H1 (cell line): ENCODE measurements at regions not wholly inside any gene's neighbourhood (a gene's known extent, or its start where the extent isn't known, plus 50 kb on each side); places are given as distances from the start of the nearest gene placed in this dataset.

Experiments
- CTCF ChIA-PET: fragments of 300-600 bp; sonication (Branson Sonifier 250); formaldehyde crosslinking; loops from one replicate; lab custom pipeline; 2021; ENCODE audit not compliant: partially characterized antibody; lab: Charles Lee
- POLR2A ChIA-PET: fragments of 300-600 bp; sonication (Branson Sonifier 250); formaldehyde crosslinking; loops from one replicate; lab custom pipeline; 2021; ENCODE audit warnings: inconsistent platforms; ENCODE audit not compliant: partially characterized antibody; lab: Charles Lee
- DNase-seq, 2 experiments: peaks; one replicate each; pipeline versions ENCODE4 v3.0.0 to v3.0.0-alpha.2; 2010 to 2022; ENCODE audit warnings: low spot score in 2 of 2, low read depth in 1 of 2, mixed read lengths in 1 of 2
- FAIRE-seq: peaks from 2 replicates; lab custom pipeline; 2011; peaks lifted over from hg19 to GRCh38; lab: Jason Lieb, UNC
- H2AFZ ChIP-seq: 2 replicates; pipeline ENCODE4 v1.8.1; 2012; ENCODE audit warnings: low read length, inconsistent platforms
- H2AK5ac ChIP-seq: 2 replicates; pipeline ENCODE4 v1.6.1; 2013; ENCODE audit warnings: low read depth, low read length
- H2BK120ac ChIP-seq: replicated peaks from 2 replicates; pipeline ENCODE3; 2013; ENCODE audit warnings: low read depth, low read length, inconsistent platforms
- H2BK12ac ChIP-seq: 2 replicates; pipeline ENCODE4 v1.6.1; 2013; ENCODE audit warnings: low read depth, low read length
- H2BK15ac ChIP-seq: 2 replicates; pipeline ENCODE4 v1.6.1; 2013; ENCODE audit warnings: low read length
- H2BK20ac ChIP-seq: 2 replicates; pipeline ENCODE4 v1.6.1; 2013; ENCODE audit warnings: low read length
- H2BK5ac ChIP-seq: 2 replicates; pipeline ENCODE4 v1.6.1; 2013; ENCODE audit warnings: low read depth, low read length
- H3K14ac ChIP-seq: 2 replicates; pipeline ENCODE4 v1.6.1; 2013; ENCODE audit warnings: inconsistent platforms; ENCODE audit not compliant: insufficient read length
- H3K18ac ChIP-seq: 2 replicates; pipeline ENCODE4 v1.6.1; 2013; ENCODE audit warnings: low read length; ENCODE audit errors: extremely low read depth
- H3K23ac ChIP-seq: 2 replicates; pipeline ENCODE4 v1.6.1; 2013; ENCODE audit warnings: inconsistent platforms; ENCODE audit not compliant: insufficient read length
- H3K23me2 ChIP-seq: 2 replicates; pipeline ENCODE4 v1.6.1; 2013; ENCODE audit warnings: low read depth, low read length
- H3K27ac ChIP-seq: 2 replicates; pipeline ENCODE4 v1.6.1; 2011; ENCODE audit warnings: low read depth, low read length, inconsistent platforms
- H3K27me3 ChIP-seq, 4 experiments: replicated peaks in 1 of 4; 1 replicate in 1 of 4; 2 replicates in 3 of 4; pipeline versions ENCODE4 v1.6.1 to v1.8.1; 2011 to 2013; ENCODE audit warnings: low read length in 3 of 4, mild to moderate bottlenecking in 3 of 4, inconsistent platforms in 2 of 4, mixed read lengths in 2 of 4, moderate library complexity in 1 of 4; ENCODE audit not compliant: control insufficient read depth in 3 of 4, insufficient read depth in 3 of 4; ENCODE audit errors: extremely low read depth in 1 of 4
- H3K36me3 ChIP-seq, 4 experiments: 2 replicates each; pipeline versions ENCODE4 v1.6.1 to v1.8.1; 2011 to 2013; ENCODE audit warnings: mild to moderate bottlenecking in 4 of 4, low read length in 3 of 4, moderate library complexity in 2 of 4, control low read depth in 1 of 4, inconsistent platforms in 1 of 4; ENCODE audit not compliant: insufficient read depth in 4 of 4, control insufficient read depth in 2 of 4
- H3K4ac ChIP-seq: replicated peaks from 2 replicates; pipeline ENCODE3; 2013; ENCODE audit warnings: low read length, low read depth, mixed read lengths, inconsistent platforms; ENCODE audit not compliant: insufficient read length
- H3K4me1 ChIP-seq, 4 experiments: replicated peaks in 1 of 4; 1 replicate in 1 of 4; 2 replicates in 3 of 4; pipeline versions ENCODE4 v1.6.1 to v1.8.1; 2011 to 2013; ENCODE audit warnings: low read length in 3 of 4, inconsistent platforms in 2 of 4, mixed read lengths in 1 of 4; ENCODE audit not compliant: insufficient read depth in 4 of 4, control insufficient read depth in 3 of 4
- H3K4me2 ChIP-seq, 2 experiments: 2 replicates each; pipeline versions ENCODE4 v1.6.1 to v1.8.1; 2011 to 2013; ENCODE audit warnings: low read depth in 2 of 2, low read length in 2 of 2, control low read depth in 1 of 2, inconsistent platforms in 1 of 2, mild to moderate bottlenecking in 1 of 2; ENCODE audit not compliant: insufficient read depth in 1 of 2
- H3K4me3 ChIP-seq, 4 experiments: fragments of 200-600, 300-600 bp in 1 of 4; sonication (generic), shearing (Covaris generic), sonication (Bioruptor Twin) in 1 of 4; 2 replicates each; pipeline versions ENCODE4 v1.5.1 to v1.8.1; 2011 to 2016; ENCODE audit warnings: low read length in 4 of 4, low read depth in 3 of 4, control low read depth in 2 of 4, inconsistent platforms in 2 of 4, mild to moderate bottlenecking in 2 of 4, mixed read lengths in 1 of 4, moderate library complexity in 1 of 4; ENCODE audit not compliant: insufficient read depth in 2 of 4; ENCODE audit errors: extremely low read depth in 1 of 4
- H3K56ac ChIP-seq: replicated peaks from 2 replicates; pipeline ENCODE3; 2013; ENCODE audit warnings: low read depth, mild to moderate bottlenecking, mixed read lengths, low read length, inconsistent platforms; ENCODE audit not compliant: insufficient read length
- H3K79me1 ChIP-seq: 2 replicates; pipeline ENCODE4 v1.6.1; 2013; ENCODE audit warnings: low read depth, low read length, control low read depth
- H3K79me2 ChIP-seq, 2 experiments: 2 replicates each; pipeline versions ENCODE4 v1.6.1 to v1.8.1; 2012 to 2013; ENCODE audit warnings: low read length in 2 of 2, mild to moderate bottlenecking in 2 of 2, inconsistent platforms in 1 of 2; ENCODE audit not compliant: insufficient read depth in 2 of 2, control insufficient read depth in 1 of 2
- H3K9ac ChIP-seq, 4 experiments: replicated peaks in 1 of 4; 1 replicate in 1 of 4; 2 replicates in 3 of 4; pipeline versions ENCODE4 v1.6.1 to v1.8.1; 2011 to 2013; ENCODE audit warnings: low read depth in 3 of 4, low read length in 3 of 4, control low read depth in 2 of 4, mild to moderate bottlenecking in 2 of 4, moderate library complexity in 2 of 4, inconsistent platforms in 1 of 4; ENCODE audit errors: extremely low read depth in 1 of 4
- H3K9me3 ChIP-seq, 2 experiments: 2 replicates each; pipeline versions ENCODE4 v1.6.1 to v1.8.1; 2012 to 2013; ENCODE audit warnings: mild to moderate bottlenecking in 2 of 2, moderate library complexity in 2 of 2, control low read depth in 1 of 2, inconsistent platforms in 1 of 2, low read depth in 1 of 2, low read length in 1 of 2, mixed read lengths in 1 of 2; ENCODE audit not compliant: insufficient read depth in 2 of 2
- H4K20me1 ChIP-seq, 2 experiments: replicated peaks in 1 of 2; 2 replicates each; pipeline versions ENCODE3 to v1.8.1; 2011 to 2013; ENCODE audit warnings: inconsistent platforms in 2 of 2, low read length in 2 of 2, mild to moderate bottlenecking in 1 of 2; ENCODE audit not compliant: insufficient read depth in 2 of 2, control insufficient read depth in 1 of 2
- H4K5ac ChIP-seq: 2 replicates; pipeline ENCODE4 v1.6.1; 2013; ENCODE audit warnings: low read length, low read depth, mixed read lengths, inconsistent platforms; ENCODE audit not compliant: insufficient read length
- H4K8ac ChIP-seq: 2 replicates; pipeline ENCODE4 v1.8.0; 2013; ENCODE audit warnings: mild to moderate bottlenecking, moderate library complexity, low read length, inconsistent platforms; ENCODE audit not compliant: insufficient read depth; ENCODE audit errors: extremely low read depth
- H4K91ac ChIP-seq: replicated peaks from 2 replicates; pipeline ENCODE3; 2013; ENCODE audit warnings: low read length, mixed read lengths, inconsistent platforms; ENCODE audit not compliant: insufficient read length
- BRCA1 ChIP-seq: IDR thresholded peaks from 2 replicates; pipeline ENCODE4 v1.6.1; 2012; ENCODE audit warnings: low read depth, low read length, improper control_type of control experiment
- CBX5 ChIP-seq: fragments of 300-800, 300-1000 bp; sonication (generic); IDR thresholded peaks from 2 replicates; pipeline ENCODE4 v1.7.1; 2016; ENCODE audit warnings: antibody characterized with exemption, low read length, low read depth
- CEBPB ChIP-seq: IDR thresholded peaks from 2 replicates; pipeline ENCODE4 v1.6.1; 2012; ENCODE audit warnings: low read depth, low read length
- CHD2 ChIP-seq: IDR thresholded peaks from 2 replicates; pipeline ENCODE4 v1.6.1; 2012; ENCODE audit warnings: low read length, improper control_type of control experiment
- EP300 ChIP-seq, 2 experiments: IDR thresholded peaks; 1 replicate in 1 of 2; 2 replicates in 1 of 2; pipeline ENCODE4 v1.6.1; 2011 to 2012; ENCODE audit warnings: low read depth in 2 of 2, low read length in 2 of 2, mild to moderate bottlenecking in 2 of 2, borderline replicate concordance in 1 of 2, inconsistent platforms in 1 of 2, moderate library complexity in 1 of 2
- GABPA ChIP-seq: IDR thresholded peaks from 2 replicates; pipeline ENCODE4 v1.6.1; 2011; ENCODE audit warnings: mild to moderate bottlenecking, low read length, moderate library complexity, borderline replicate concordance; ENCODE audit not compliant: insufficient read depth
- HDAC2 ChIP-seq, 2 experiments: fragments of 300-600 bp in 1 of 2; sonication (generic) in 1 of 2; IDR thresholded peaks; 2 replicates each; pipeline ENCODE4 v1.6.1; 2011 to 2012; ENCODE audit warnings: low read depth in 2 of 2, low read length in 2 of 2, mild to moderate bottlenecking in 2 of 2, moderate library complexity in 2 of 2, borderline replicate concordance in 1 of 2, inconsistent platforms in 1 of 2
- KDM4A ChIP-seq: IDR thresholded peaks from one replicate; pipeline ENCODE4 v1.7.1; 2012; ENCODE audit warnings: low read depth, mild to moderate bottlenecking, moderate library complexity, low read length, inconsistent platforms; ENCODE audit not compliant: severe bottlenecking
- MAFK ChIP-seq: IDR thresholded peaks from 2 replicates; pipeline ENCODE4 v1.6.1; 2012; ENCODE audit warnings: low read depth, mild to moderate bottlenecking, improper control_type of control experiment, low read length
- NANOG ChIP-seq: IDR thresholded peaks from 2 replicates; pipeline ENCODE4 v1.6.1; 2011; ENCODE audit warnings: low read length, low read depth, mild to moderate bottlenecking, inconsistent platforms; ENCODE audit not compliant: insufficient read depth, poor library complexity, severe bottlenecking
- PHF8 ChIP-seq: fragments of 200-600 bp; sonication (generic); conservative IDR thresholded peaks from 2 replicates; pipeline ENCODE4 v1.7.1; 2012; ENCODE audit warnings: low read depth, mild to moderate bottlenecking, inconsistent platforms, low read length, moderate library complexity
- RAD21 ChIP-seq, 2 experiments: IDR thresholded peaks in 1 of 2; conservative IDR thresholded peaks in 1 of 2; 2 replicates each; pipeline ENCODE4 v1.6.1; 2011; ENCODE audit warnings: low read depth in 2 of 2, low read length in 2 of 2, improper control_type of control experiment in 1 of 2, inconsistent platforms in 1 of 2, mild to moderate bottlenecking in 1 of 2, moderate library complexity in 1 of 2
- WGBS, 2 experiments: shearing (Covaris generic) in 1 of 2; methylation state at CpG; one replicate each; pipeline versions ENCODE4 v1.1.6 to v1.1.7; 2013 to 2015; ENCODE audit warnings: low lambda C conversion rate in 2 of 2, mixed read lengths in 2 of 2, inconsistent platforms in 1 of 2, low coverage in 1 of 2, missing lambda C conversion rate in 1 of 2; ENCODE audit not compliant: insufficient replicate concordance in 2 of 2, insufficient coverage in 1 of 2, insufficient read length in 1 of 2; ENCODE audit errors: extremely low coverage in 1 of 2, missing lambda C conversion rate in 1 of 2; 5-methylcytosine and 5-hydroxymethylcytosine counted together
- TF ChIP-seq, protein P1 (sequence below): IDR thresholded peaks from 2 replicates; pipeline ENCODE4 v1.6.1; 2011; ENCODE audit warnings: low read depth, mild to moderate bottlenecking, low read length; ENCODE audit not compliant: insufficient read depth

DNA sequence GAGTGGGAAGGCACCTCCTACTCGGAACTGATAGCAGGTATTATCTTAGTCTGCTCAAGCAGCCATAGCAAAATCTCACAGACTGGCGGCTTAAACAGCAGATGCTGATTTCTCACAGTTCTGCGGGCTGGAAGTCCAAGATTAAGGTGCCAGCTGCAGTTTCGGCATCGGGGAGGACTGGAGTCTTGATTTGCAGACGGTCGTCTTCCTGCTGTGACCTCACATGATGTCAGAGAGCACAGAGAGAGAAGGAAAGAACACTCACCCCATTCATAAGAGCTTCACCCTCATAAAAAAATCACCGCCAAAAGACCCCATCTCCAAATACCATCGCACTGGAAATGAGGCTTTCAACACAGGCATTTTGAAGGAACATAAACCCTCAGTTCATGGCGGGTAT lies 216.5 kb upstream of the PITRM1 start:
- Histone ChIP-seq H2BK20ac (no peak overlapping the region), H2AFZ (no peak overlapping the region), H4K8ac (no peak overlapping the region), H3K79me1 (no peaks in the 10 kb centered on the region), H3K4me3 (no peak overlapping the region), H3K56ac (no peak overlapping the region), H2BK120ac (no peak overlapping the region), H3K36me3 (no peaks in the 10 kb centered on the region), H3K18ac (no peak overlapping the region), H2AK5ac (no peak overlapping the region), H4K20me1 (no peaks in the 10 kb centered on the region), H4K5ac (no peak overlapping the region), H3K4me1 (no peaks in the 10 kb centered on the region), H2BK15ac (no peak overlapping the region), H3K27ac (no peak overlapping the region), H3K27me3 (no peaks in the 10 kb centered on the region), H3K9me3 (peaks cover 6 to 7% of the 10 kb centered on the region in 2 experiments; a peak in 1 of 4 replicates), H3K4me2 (no peak overlapping the region), H3K4ac (no peak overlapping the region), H3K14ac (no peak overlapping the region), H3K79me2 (no peaks in the 10 kb centered on the region), H2BK12ac (no peak overlapping the region), H2BK5ac (no peak overlapping the region), H4K91ac (no peak overlapping the region), H3K23ac (no peak overlapping the region), H3K23me2 (no peaks in the 10 kb centered on the region; the same call in 1 of the 2 replicates), H3K9ac (no peak overlapping the region)
- DNase-seq = no peak
- 90% methylated on average over 10 of the region's 10 CpGs; no CpG with 5 or more reads in 1 of the 2 experiments for WGBS, 2 experiments
- CTCF ChIA-PET = no interaction called here
- POLR2A ChIA-PET = no interaction called here
- FAIRE-seq = no peak
- TF ChIP-seq, protein P1, sequence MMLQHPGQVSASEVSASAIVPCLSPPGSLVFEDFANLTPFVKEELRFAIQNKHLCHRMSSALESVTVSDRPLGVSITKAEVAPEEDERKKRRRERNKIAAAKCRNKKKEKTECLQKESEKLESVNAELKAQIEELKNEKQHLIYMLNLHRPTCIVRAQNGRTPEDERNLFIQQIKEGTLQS = no peak
- TF ChIP-seq MAFK = no peak
- no peak for TF ChIP-seq KDM4A
- no peak for TF ChIP-seq HDAC2 (IDR thresholded peaks at IDR 0.05; ENCODE audit: borderline replicate concordance in 1 of 2, low read depth in 2 of 2, low read length in 2 of 2)
- no peak for TF ChIP-seq BRCA1
- TF ChIP-seq EP300 (IDR thresholded peaks at IDR 0.05; ENCODE audit: borderline replicate concordance in 1 of 2, low read depth in 2 of 2, low read length in 2 of 2) = no peak
- TF ChIP-seq NANOG = no peak
- TF ChIP-seq CBX5 = no peak
- TF ChIP-seq PHF8 = no peak
- no peak for TF ChIP-seq RAD21 (IDR thresholded peaks at IDR 0.05 in 1 of 2, conservative IDR thresholded peaks at IDR 0.05 in 1 of 2; ENCODE audit: low read depth in 2 of 2, low read length in 2 of 2)
- TF ChIP-seq CEBPB = no peak
- TF ChIP-seq CHD2 = no peak
- TF ChIP-seq GABPA = no peak
